Small intestine (tissue), 7 donors: ENCODE measurements at regions not wholly inside any gene's neighbourhood (a gene's known extent, or its start where the extent isn't known, plus 50 kb on each side); places are given as distances from the start of the nearest gene placed in this dataset.

Source experiments
- DNase-seq, 2 donors: peaks; one replicate each; pipeline versions ENCODE4 v3.0.0 to v3.0.0-alpha.2; 2013
- FAIRE-seq: peaks from 2 replicates; lab custom pipeline; 2012; peaks lifted over from hg19 to GRCh38; lab: Jason Lieb, UNC
- H3K27ac ChIP-seq, 3 donors: one replicate each; pipeline ENCODE4 v1.5.1; 2013; ENCODE audit warnings: low read length in 2 of 3, mild to moderate bottlenecking in 2 of 3, control low read depth in 1 of 3, inconsistent platforms in 1 of 3, low read depth in 1 of 3, moderate library complexity in 1 of 3
- H3K27me3 ChIP-seq, 3 donors: one replicate each; pipeline ENCODE4 v1.6.1; 2013; ENCODE audit warnings: low read length in 3 of 3, inconsistent platforms in 1 of 3; ENCODE audit not compliant: control insufficient read depth in 3 of 3, insufficient read depth in 3 of 3
- H3K36me3 ChIP-seq, 3 donors: one replicate each; pipeline ENCODE4 v1.6.1; 2013; ENCODE audit warnings: low read length in 3 of 3, inconsistent platforms in 1 of 3, low read depth in 1 of 3, mild to moderate bottlenecking in 1 of 3, moderate library complexity in 1 of 3; ENCODE audit not compliant: control insufficient read depth in 3 of 3, insufficient read depth in 2 of 3
- H3K4me1 ChIP-seq, 3 donors: one replicate each; pipeline ENCODE4 v1.6.1; 2013; ENCODE audit warnings: low read length in 2 of 3, inconsistent platforms in 1 of 3, low read depth in 1 of 3, mild to moderate bottlenecking in 1 of 3, moderate library complexity in 1 of 3; ENCODE audit not compliant: control insufficient read depth in 3 of 3, insufficient read depth in 2 of 3
- H3K4me3 ChIP-seq, 3 donors: one replicate each; pipeline ENCODE4 v1.5.1; 2013; ENCODE audit warnings: low read length in 3 of 3, control low read depth in 1 of 3, inconsistent platforms in 1 of 3, low read depth in 1 of 3, mild to moderate bottlenecking in 1 of 3, moderate library complexity in 1 of 3
- H3K9me3 ChIP-seq, 2 donors: one replicate each; pipeline ENCODE4 v1.6.1; 2013; ENCODE audit warnings: low read depth in 1 of 2, low read length in 1 of 2; ENCODE audit not compliant: control insufficient read depth in 2 of 2, insufficient read depth in 1 of 2
- WGBS, 3 donors: extraction: QIAGEN DNeasy Blood & Tissue Kit; methylation state at CpG; one replicate each; pipeline ENCODE4 v1.1.7; 2013; 5-methylcytosine and 5-hydroxymethylcytosine counted together
- donor health status: healthy with polysubstance abuse.
- donor health status: control.
- donor health status: control.
- donor health status: Bipolar disorder and iron deficiency.
- donor health status: healthy.

- whole genome bisulfite sequencing, 3 donors = 91 to 96% (median 92%) methylated on average over 1 of the region's 1 CpG
- Histone ChIP-seq H3K36me3 (no peaks in the 10 kb centered on the region), H3K27ac (no peak overlapping the region), H3K4me3 (no peak overlapping the region), H3K9me3 (no peaks in the 10 kb centered on the region), H3K4me1 (no peaks in the 10 kb centered on the region), H3K27me3 (no peaks in the 10 kb centered on the region)
- DNase-seq (no peak), FAIRE-seq (no peak)
Measured at GRCh38 chr7:15848901-15849300, 162.4 kb upstream of the MEOX2 start.

GRCh38 chr7:15848362-15848761, 161.9 kb upstream of the MEOX2 start:
- H3K4me3 ChIP-seq = no peak overlapping the region
- H3K27me3 ChIP-seq = no peaks in the 10 kb centered on the region
- no peak overlapping the region for H3K27ac ChIP-seq
- FAIRE-seq (no peak), DNase-seq (no peak)
- no peaks in the 10 kb centered on the region for H3K9me3 ChIP-seq
- WGBS, 3 donors = 61 to 70% (median 69%) methylated on average over 3 of the region's 3 CpGs
- no peaks in the 10 kb centered on the region for H3K36me3 ChIP-seq
- no peaks in the 10 kb centered on the region for H3K4me1 ChIP-seq

GRCh38 chr7:15845868-15846267, 159.4 kb upstream of the MEOX2 start:
- no peaks in the 10 kb centered on the region for H3K4me1 ChIP-seq
- no peak for DNase-seq
- H3K9me3 ChIP-seq = no peaks in the 10 kb centered on the region
- H3K4me3 ChIP-seq = no peak overlapping the region
- 70 to 90% (median 87%) methylated on average over 3 of the region's 3 CpGs for WGBS, 3 donors
- no peak overlapping the region for H3K27ac ChIP-seq
- H3K36me3 ChIP-seq = no peaks in the 10 kb centered on the region
- no peak for FAIRE-seq
- H3K27me3 ChIP-seq = no peaks in the 10 kb centered on the region

GRCh38 chr7:15845461-15845860, 159.0 kb upstream of the MEOX2 start:
- Histone ChIP-seq H3K4me1 (no peaks in the 10 kb centered on the region), H3K27me3 (no peaks in the 10 kb centered on the region), H3K27ac (no peak overlapping the region), H3K4me3 (no peak overlapping the region), H3K36me3 (no peaks in the 10 kb centered on the region), H3K9me3 (no peaks in the 10 kb centered on the region)
- no peak for FAIRE-seq
- WGBS, 3 donors = 78 to 88% (median 87%) methylated on average over 2 of the region's 2 CpGs
- no peak for DNase-seq

GRCh38 chr7:15839416-15840100, 153.1 kb upstream of the MEOX2 start:
- 32 to 72% (median 56%) methylated on average over 15 of the region's 15 CpGs for WGBS, 3 donors

GRCh38 chr7:15838265-15838664, 151.8 kb upstream of the MEOX2 start:
- H3K4me1 ChIP-seq = no peaks in the 10 kb centered on the region
- H3K27me3 ChIP-seq = no peaks in the 10 kb centered on the region
- no peak overlapping the region for H3K27ac ChIP-seq
- no peaks in the 10 kb centered on the region for H3K9me3 ChIP-seq
- no peaks in the 10 kb centered on the region for H3K36me3 ChIP-seq
- DNase-seq = no peak
- WGBS, 3 donors = 84 to 90% (median 89%) methylated on average over 2 of the region's 2 CpGs
- no peak for FAIRE-seq
- H3K4me3 ChIP-seq = no peak overlapping the region

More at GRCh38 chr7:15839416-15840100, 153.1 kb upstream of the MEOX2 start:
- FAIRE-seq (no peak), DNase-seq (peak in 1 of 2 donors; percentile 8)
- Histone ChIP-seq H3K36me3 (no peaks in the 10 kb centered on the region), H3K9me3 (no peaks in the 10 kb centered on the region), H3K4me1 (no peaks in the 10 kb centered on the region), H3K4me3 (peak overlapping the region in 1 of 3 donors; percentile 24), H3K27ac (no peak overlapping the region), H3K27me3 (no peaks in the 10 kb centered on the region)

GRCh38 chr7:15837306-15837950, 150.9 kb upstream of the MEOX2 start:
- no peak for DNase-seq
- H3K9me3 ChIP-seq = no peaks in the 10 kb centered on the region
- FAIRE-seq = no peak
- no peaks in the 10 kb centered on the region for H3K36me3 ChIP-seq
- no peak overlapping the region for H3K4me3 ChIP-seq
- 59 to 80% (median 70%) methylated on average over 5 of the region's 5 CpGs for WGBS, 3 donors
- no peaks in the 10 kb centered on the region for H3K27me3 ChIP-seq
- H3K27ac ChIP-seq = no peak overlapping the region
- H3K4me1 ChIP-seq = peaks cover 0 to 3% (median 0%) of the 10 kb centered on the region in 3 donors

GRCh38 chr7:15836651-15837050, 150.2 kb upstream of the MEOX2 start:
- Histone ChIP-seq H3K27ac (no peak overlapping the region), H3K36me3 (no peaks in the 10 kb centered on the region), H3K27me3 (no peaks in the 10 kb centered on the region), H3K9me3 (no peaks in the 10 kb centered on the region), H3K4me1 (peaks cover 0 to 3% (median 0%) of the 10 kb centered on the region in 3 donors), H3K4me3 (no peak overlapping the region)
- 73 to 91% (median 78%) methylated on average over 2 of the region's 2 CpGs for WGBS, 3 donors
- FAIRE-seq (no peak), DNase-seq (no peak)
